GM12873 (cell line): ENCODE measurements at regions not wholly inside any gene's neighbourhood (a gene's known extent, or its start where the extent isn't known, plus 50 kb on each side); places are given as distances from the start of the nearest gene placed in this dataset.

Source experiments
- CTCF ChIP-seq: IDR thresholded peaks from 2 replicates; pipeline ENCODE4 v1.5.1; 2012; ENCODE audit warnings: low read depth, mild to moderate bottlenecking, moderate library complexity, low read length, control low read depth; ENCODE audit not compliant: insufficient read depth; ENCODE audit errors: missing control alignments

- no peak for TF ChIP-seq CTCF
Measured at GRCh38 chr6:165844801-165845364, 181.8 kb upstream of the PDE10A start.

- no peak for TF ChIP-seq CTCF
Measured at GRCh38 chr6:165844232-165844631, 181.2 kb upstream of the PDE10A start.

- TF ChIP-seq CTCF = no peak
Measured at GRCh38 chr6:165843568-165844113, 180.6 kb upstream of the PDE10A start.

GRCh38 chr6:165843121-165843520 is 180.1 kb upstream of the PDE10A start:
- no peak for TF ChIP-seq CTCF

DNA sequence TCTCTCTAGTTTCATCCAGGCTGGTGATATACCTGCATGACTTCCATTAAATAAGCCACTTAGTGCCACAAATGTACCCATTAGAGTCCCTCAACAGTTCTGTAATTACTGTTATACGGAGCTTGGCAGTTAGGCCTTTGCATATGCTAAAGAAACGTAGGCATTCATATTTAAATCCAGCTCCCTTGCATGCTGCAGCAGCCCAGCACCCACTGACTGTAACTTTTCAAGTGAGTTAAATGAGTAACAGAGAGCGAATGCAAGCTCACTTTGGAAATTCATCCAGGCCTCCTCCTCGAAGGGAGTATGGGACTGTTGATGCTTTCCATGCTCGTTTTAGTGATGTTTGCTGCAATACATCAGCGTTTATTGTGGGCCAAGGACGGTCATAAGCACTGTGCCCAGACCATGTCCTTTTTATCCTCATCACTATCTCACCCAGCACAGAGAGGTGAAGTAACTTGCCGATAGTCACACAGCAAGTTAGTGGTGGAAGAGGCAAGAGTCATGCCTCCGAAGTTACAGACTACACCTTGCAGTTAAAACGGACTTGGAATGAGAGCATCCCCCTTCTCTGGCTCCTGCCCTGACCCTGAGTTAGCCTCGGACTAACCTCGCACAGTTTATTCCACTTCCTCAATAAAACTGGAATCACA is 179.4 kb upstream of the PDE10A start:
- TF ChIP-seq CTCF = no peak

GRCh38 chr6:165841153-165841558 is 178.1 kb upstream of the PDE10A start:
- no peak for TF ChIP-seq CTCF

GRCh38 chr6:165837948-165838745 is 175.1 kb upstream of the PDE10A start:
- no peak for TF ChIP-seq CTCF
